GM12873 (cell line): ENCODE measurements at regions not wholly inside any gene's neighbourhood (a gene's known extent, or its start where the extent isn't known, plus 50 kb on each side); places are given as distances from the start of the nearest gene placed in this dataset.

Experiments
- TF ChIP-seq, protein P1 (sequence below): IDR thresholded peaks from 2 replicates; pipeline ENCODE4 v1.5.1; 2012; ENCODE audit warnings: low read depth, mild to moderate bottlenecking, moderate library complexity, low read length, control low read depth; ENCODE audit not compliant: insufficient read depth; ENCODE audit errors: missing control alignments

DNA sequence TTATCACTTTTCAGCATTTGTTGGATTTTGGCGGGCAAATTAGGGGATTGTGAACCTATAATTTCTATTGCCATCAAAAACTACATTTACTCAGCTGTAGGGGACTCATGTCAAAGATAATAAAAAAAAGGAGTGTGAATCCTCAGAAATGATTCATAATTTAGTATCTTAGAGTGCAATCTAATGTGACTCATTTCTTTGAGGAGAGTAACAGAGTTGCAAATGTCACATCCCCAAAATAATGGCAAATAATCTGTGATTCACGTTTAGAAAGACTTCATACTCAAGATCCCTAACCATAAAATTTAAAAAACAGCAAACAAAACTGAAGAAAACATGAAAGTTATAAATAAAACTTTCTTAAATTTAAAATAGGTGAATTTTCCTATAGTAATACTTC, 373.0 kb downstream of the CDH2 start:
- TF ChIP-seq, protein P1, sequence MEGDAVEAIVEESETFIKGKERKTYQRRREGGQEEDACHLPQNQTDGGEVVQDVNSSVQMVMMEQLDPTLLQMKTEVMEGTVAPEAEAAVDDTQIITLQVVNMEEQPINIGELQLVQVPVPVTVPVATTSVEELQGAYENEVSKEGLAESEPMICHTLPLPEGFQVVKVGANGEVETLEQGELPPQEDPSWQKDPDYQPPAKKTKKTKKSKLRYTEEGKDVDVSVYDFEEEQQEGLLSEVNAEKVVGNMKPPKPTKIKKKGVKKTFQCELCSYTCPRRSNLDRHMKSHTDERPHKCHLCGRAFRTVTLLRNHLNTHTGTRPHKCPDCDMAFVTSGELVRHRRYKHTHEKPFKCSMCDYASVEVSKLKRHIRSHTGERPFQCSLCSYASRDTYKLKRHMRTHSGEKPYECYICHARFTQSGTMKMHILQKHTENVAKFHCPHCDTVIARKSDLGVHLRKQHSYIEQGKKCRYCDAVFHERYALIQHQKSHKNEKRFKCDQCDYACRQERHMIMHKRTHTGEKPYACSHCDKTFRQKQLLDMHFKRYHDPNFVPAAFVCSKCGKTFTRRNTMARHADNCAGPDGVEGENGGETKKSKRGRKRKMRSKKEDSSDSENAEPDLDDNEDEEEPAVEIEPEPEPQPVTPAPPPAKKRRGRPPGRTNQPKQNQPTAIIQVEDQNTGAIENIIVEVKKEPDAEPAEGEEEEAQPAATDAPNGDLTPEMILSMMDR, result no peak

DNA sequence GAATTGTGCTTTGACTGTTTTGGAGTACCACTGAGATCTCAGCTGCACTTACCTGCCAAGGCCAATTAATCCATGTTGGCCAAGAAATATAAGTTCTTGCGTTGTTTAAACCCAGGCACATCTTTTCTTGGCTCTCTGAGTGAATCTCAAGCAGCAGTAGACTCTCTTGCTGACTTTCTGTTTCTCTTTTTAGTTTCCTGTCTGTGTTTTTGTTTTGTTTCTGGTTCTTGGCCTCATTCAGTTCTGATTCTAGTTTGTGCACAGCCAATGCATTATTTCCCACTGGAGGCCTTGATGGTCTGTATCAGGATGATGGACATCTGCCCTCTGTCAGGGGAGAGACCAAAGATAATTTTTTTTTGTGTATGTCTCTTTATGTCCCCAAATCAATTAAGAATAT, 379.4 kb downstream of the CDH2 start:
- TF ChIP-seq, protein P1, result no peak

DNA sequence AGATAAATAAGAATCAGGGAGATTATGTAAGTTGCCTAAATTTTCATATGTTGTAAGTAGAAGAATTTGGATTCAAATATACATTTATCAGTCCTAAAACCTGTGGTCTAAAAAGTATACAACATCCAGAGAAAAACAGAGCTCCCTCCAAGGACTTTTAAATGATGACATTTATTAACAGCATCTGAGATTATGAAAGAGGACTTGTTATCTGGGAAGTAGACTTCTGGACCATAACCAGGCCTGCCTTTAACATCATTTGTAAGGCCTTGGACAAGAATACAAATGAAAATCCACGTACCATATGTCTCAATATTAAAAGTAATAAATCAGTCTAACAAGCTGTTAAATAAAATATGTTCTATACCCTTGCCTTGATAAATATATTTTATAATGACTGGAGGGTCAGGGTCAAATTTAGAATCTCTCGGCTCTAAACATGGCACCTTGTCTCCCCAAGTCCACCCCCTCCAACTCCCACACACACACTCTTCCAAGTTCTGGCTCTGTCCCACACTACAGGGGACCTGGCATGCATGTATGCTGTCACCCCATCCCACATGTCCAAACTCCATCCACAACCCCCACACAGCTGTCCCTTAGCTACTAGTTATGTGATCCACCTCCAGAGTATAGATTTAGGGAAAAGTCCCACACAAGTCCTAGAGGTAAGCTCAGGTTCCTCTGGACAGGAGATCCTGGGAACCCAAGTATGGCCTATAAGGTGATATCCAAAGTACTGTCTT, 382.6 kb downstream of the CDH2 start:
- TF ChIP-seq, protein P1, result no peak

DNA sequence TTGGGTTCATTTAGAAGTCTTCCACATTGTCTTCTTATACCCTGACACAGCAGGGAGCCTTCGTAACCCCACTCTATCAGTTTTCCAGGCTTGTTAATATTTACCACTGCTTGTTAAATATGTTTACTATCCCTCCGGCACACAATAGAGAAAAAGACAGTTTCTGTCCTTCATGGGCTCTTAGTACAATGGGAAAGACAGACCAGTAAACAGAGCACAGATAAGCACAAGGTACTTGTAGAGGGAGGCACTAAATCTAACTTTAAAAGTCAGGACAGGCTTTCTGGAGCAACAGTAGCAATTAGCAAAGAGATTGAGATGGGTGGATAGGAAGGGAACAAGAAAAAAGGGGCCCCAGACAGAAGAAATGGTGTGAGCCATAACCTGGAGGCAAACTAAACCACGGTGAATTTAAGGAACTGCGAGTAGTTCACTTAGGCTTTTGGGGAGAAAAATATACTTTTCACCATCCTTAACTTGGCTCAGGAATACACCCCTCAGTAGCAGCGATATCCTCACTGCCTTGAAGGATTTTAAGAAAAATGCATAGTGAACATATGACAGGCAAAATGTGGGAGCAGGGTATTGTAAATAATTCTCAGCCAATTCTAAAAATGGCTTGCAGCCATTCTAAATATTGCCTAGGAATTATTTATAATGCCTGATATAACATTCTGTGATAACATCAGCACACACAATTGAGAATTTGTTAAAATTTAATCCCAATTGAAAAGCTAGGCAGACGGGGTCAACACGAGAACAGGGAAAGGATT, 383.7 kb downstream of the CDH2 start:
- TF ChIP-seq, protein P1, result no peak

DNA sequence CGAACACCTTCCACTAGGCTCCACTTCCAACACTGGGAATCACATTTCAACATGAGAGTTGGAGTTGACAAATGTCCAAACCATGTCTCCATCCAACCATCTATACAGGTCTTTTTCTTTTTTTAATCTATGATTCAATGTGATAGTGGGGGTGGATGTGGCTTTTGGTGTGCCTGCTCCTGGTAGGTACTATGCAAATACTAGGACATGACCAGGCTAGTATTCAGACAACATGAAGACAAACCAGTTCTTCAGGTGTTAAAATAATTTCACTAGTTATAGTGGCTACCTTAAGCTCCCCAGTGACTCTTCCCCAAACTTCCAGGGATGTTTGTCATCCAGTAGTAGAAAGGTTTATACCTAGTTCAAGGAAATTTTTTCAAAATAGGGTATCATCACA, 387.5 kb downstream of the CDH2 start:
- TF ChIP-seq, protein P1, result no peak

DNA sequence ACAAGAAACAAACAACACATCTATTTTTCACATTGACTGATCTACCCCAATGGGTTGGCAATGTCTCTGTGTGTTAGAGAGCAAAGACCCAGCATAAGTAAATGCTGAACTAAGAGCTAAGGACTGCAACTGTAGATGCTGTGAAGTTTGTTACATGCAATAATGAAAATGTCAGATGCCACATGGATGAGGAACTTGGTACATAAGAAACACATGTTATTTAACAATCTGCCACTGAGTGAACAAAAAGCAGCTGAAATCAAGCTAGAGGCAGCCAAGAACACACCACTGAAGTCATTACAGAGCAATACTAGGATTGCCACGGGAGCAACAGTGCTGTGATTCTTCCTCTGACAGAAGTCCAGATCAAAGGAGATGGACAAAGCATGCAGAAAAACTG, 389.4 kb downstream of the CDH2 start:
- TF ChIP-seq, protein P1, result no peak

DNA sequence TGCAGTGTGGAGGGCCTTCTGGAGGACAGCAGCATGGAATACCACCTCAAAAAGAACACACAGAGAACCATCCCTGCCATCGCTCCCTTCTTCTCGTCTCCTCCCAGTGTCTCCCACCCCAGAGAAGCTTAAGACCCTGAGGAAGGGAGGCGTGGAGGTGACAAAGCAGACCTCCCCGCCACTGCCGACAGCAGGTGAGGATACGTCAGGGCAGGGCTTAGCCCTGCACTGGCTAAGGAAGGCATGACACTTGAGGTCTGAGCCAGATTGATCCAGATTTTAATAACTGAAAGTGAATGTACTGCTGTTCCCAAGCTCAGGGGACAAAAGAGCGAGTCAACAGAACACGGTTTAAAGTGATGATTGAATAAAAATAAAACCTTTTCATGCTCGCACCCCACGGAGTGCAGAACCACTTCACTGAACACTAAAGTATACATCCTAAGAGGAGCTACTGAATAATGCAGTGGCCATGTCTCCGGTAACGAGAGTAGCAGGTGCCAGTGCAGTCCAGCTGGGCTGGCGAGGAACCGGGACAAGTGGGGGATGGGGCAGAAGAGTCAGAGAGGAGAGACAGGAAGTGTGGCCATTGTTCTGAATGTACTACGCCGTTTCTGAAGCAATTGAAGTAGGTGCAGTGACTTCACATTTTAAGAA, 391.0 kb downstream of the CDH2 start:
- TF ChIP-seq, protein P1, result no peak
